Naive thymus-derived CD4-positive, alpha-beta T cell (primary cell): ENCODE measurements at regions not wholly inside any gene's neighbourhood (a gene's known extent, or its start where the extent isn't known, plus 50 kb on each side); places are given as distances from the start of the nearest gene placed in this dataset.
A peak's percentile ranks its signal among the peaks of the same experiment; 100 is the strongest.

ENCODE experiments used
- ATAC-seq: fragments of 150-1000 bp; cut with Tn5 transposase; 2 replicates; pipeline ENCODE4 v1.10.0; 2021; ENCODE audit warnings: mild to moderate bottlenecking, moderate library complexity
- CTCF ChIA-PET: fragments of 350-600 bp; sonication (Branson Sonifier 250); formaldehyde crosslinking; loops from one replicate; lab custom pipeline; 2021; ENCODE audit warnings: antibody characterized with exemption; lab: Charles Lee
- POLR2A ChIA-PET: fragments of 350-600 bp; sonication (Branson Sonifier 250); formaldehyde crosslinking; loops from one replicate; lab custom pipeline; 2021; ENCODE audit warnings: antibody characterized with exemption, inconsistent platforms; lab: Charles Lee
- DNase-seq, 9 donors: peaks; one replicate each; pipeline versions ENCODE4 v3.0.0 to v3.0.0-alpha.2; 2020 to 2022; ENCODE audit warnings: mixed read lengths in 1 of 9
- H3K27ac ChIP-seq: one replicate; pipeline ENCODE4 v1.7.0; 2013; ENCODE audit warnings: mild to moderate bottlenecking, low read depth, low read length, moderate library complexity
- H3K27me3 ChIP-seq, 2 donors: one replicate each; pipeline ENCODE4 v1.7.0; 2013; ENCODE audit warnings: low read length in 2 of 2, mild to moderate bottlenecking in 2 of 2, moderate library complexity in 2 of 2; ENCODE audit not compliant: control insufficient read depth in 2 of 2, insufficient read depth in 2 of 2
- H3K36me3 ChIP-seq, 3 experiments: 1 replicate in 2 of 3; 2 replicates in 1 of 3; pipeline ENCODE4 v1.7.0; 2013; ENCODE audit warnings: low read length in 3 of 3, mild to moderate bottlenecking in 3 of 3, moderate library complexity in 1 of 3; ENCODE audit not compliant: insufficient read depth in 3 of 3, control insufficient read depth in 2 of 3
- H3K4me1 ChIP-seq, 2 donors: one replicate each; pipeline ENCODE4 v1.7.0; 2013; ENCODE audit warnings: low read length in 2 of 2, mild to moderate bottlenecking in 2 of 2, moderate library complexity in 1 of 2; ENCODE audit not compliant: control insufficient read depth in 2 of 2, insufficient read depth in 2 of 2
- H3K4me3 ChIP-seq: 2 replicates; pipeline ENCODE4 v1.7.0; 2013; ENCODE audit warnings: mild to moderate bottlenecking, low read length
- H3K9me3 ChIP-seq, 3 experiments: 1 replicate in 2 of 3; 2 replicates in 1 of 3; pipeline ENCODE4 v1.7.0; 2013; ENCODE audit warnings: low read length in 3 of 3; ENCODE audit not compliant: control insufficient read depth in 2 of 3
- H3K27ac Mint-ChIP-seq, 9 donors: one replicate each; pipeline ENCODE4 v1.8.0; 2020 to 2022; ENCODE audit warnings: mixed read lengths in 9 of 9, mild to moderate bottlenecking in 8 of 9, moderate library complexity in 5 of 9, inconsistent platforms in 2 of 9
- H3K27me3 Mint-ChIP-seq, 5 donors: one replicate each; pipeline ENCODE4 v1.8.0; 2021 to 2022; ENCODE audit warnings: mixed read lengths in 5 of 5, mild to moderate bottlenecking in 1 of 5
- H3K36me3 Mint-ChIP-seq, 5 donors: one replicate each; pipeline ENCODE4 v1.8.0; 2020 to 2022; ENCODE audit warnings: mixed read lengths in 5 of 5, mild to moderate bottlenecking in 3 of 5, inconsistent platforms in 1 of 5
- H3K4me1 Mint-ChIP-seq, 7 donors: one replicate each; pipeline ENCODE4 v1.8.0; 2020 to 2022; ENCODE audit warnings: mixed read lengths in 7 of 7, mild to moderate bottlenecking in 3 of 7, inconsistent platforms in 1 of 7
- H3K4me3 Mint-ChIP-seq, 10 donors: one replicate each; pipeline ENCODE4 v1.8.0; 2020 to 2022; ENCODE audit warnings: mild to moderate bottlenecking in 10 of 10, mixed read lengths in 10 of 10, moderate library complexity in 6 of 10, inconsistent platforms in 2 of 10
- H3K9me3 Mint-ChIP-seq, 11 donors: one replicate each; pipeline ENCODE4 v1.8.0; 2020 to 2022; ENCODE audit warnings: mixed read lengths in 11 of 11, mild to moderate bottlenecking in 4 of 11, inconsistent platforms in 1 of 11, moderate library complexity in 1 of 11
- intact Hi-C, 2 donors: fragments of 100-400 bp; cut with micrococcal nuclease; formaldehyde crosslinking; loops; one replicate each; pipeline ENCODE4 v1.15.1; 2023

DNA sequence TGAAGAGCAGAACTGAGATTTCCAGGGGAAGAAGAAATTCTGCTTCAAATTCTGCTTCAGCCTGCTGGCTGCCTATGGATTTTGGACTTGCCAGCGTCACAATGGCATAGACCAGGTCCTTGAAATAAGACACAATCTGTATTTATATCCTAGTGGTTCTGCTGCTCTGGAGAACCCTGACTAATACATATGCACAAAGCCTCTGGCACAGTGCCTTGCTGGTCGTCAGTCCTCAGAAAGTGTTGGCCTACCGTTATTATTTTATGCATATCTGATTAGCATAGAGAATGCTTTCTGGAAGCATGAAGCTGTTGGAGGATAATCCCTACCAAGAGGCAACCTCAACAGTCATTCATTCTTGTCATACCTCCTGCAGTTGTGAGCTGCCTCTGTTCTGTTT is 213.7 kb downstream of the B3GLCT start:
- Mint-ChIP-seq H3K27me3 (peaks cover 0 to 26% (median 16%) of the 10 kb centered on the region in 5 donors), H3K36me3 (no peaks in the 10 kb centered on the region), H3K4me3 (no peak overlapping the region), H3K4me1 (no peaks in the 10 kb centered on the region), H3K9me3 (peaks cover 0 to 3% (median 0%) of the 10 kb centered on the region in 11 donors), H3K27ac (no peak overlapping the region)
- H3K9me3 ChIP-seq = no peaks in the 10 kb centered on the region
- H3K27ac ChIP-seq = no peak overlapping the region
- no peak for DNase-seq
- H3K27me3 ChIP-seq = no peaks in the 10 kb centered on the region
- H3K4me1 ChIP-seq = no peaks in the 10 kb centered on the region
- POLR2A ChIA-PET = no interaction called here
- CTCF ChIA-PET = interaction anchor here (1.0 kb wide), 1 partner anchor 9 kb away, joined by 3 read pairs; no protein-coding TSS in a partner anchor
- no peak for ATAC-seq
- no peak overlapping the region for H3K4me3 ChIP-seq
- no peaks in the 10 kb centered on the region for H3K36me3 ChIP-seq
- intact Hi-C loops = no loop called here

DNA sequence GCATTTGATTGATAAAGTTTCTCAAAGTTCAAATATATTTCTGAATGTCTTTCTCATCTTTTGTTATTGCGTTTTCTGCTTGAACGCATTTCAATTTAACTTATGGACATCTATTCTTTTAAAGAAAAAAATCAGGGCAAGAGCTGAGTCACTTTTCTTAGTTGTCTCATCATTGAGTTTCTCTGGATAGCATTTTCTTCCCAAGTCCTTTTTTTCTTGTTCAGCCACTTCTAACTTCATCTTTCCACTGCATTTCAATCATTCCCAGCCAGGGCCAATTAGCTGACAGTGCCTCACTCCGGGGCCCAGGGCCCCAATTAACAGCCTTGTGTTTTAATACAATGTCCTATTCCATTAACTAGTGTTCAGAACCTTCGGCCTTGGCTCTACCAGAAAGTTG is 216.3 kb downstream of the B3GLCT start:
- ChIA-PET CTCF (no interaction called here), POLR2A (no interaction called here)
- Mint-ChIP-seq H3K4me1 (no peaks in the 10 kb centered on the region), H3K36me3 (no peaks in the 10 kb centered on the region), H3K9me3 (peaks cover 0 to 3% (median 0%) of the 10 kb centered on the region in 11 donors), H3K4me3 (no peak overlapping the region), H3K27ac (no peak overlapping the region), H3K27me3 (peaks cover 0 to 32% (median 21%) of the 10 kb centered on the region in 5 donors)
- Histone ChIP-seq H3K36me3 (no peaks in the 10 kb centered on the region), H3K27me3 (no peaks in the 10 kb centered on the region), H3K4me3 (no peak overlapping the region), H3K9me3 (no peaks in the 10 kb centered on the region), H3K27ac (no peak overlapping the region), H3K4me1 (no peaks in the 10 kb centered on the region)
- intact Hi-C loops = no loop called here
- ATAC-seq (no peak), DNase-seq (no peak)

DNA sequence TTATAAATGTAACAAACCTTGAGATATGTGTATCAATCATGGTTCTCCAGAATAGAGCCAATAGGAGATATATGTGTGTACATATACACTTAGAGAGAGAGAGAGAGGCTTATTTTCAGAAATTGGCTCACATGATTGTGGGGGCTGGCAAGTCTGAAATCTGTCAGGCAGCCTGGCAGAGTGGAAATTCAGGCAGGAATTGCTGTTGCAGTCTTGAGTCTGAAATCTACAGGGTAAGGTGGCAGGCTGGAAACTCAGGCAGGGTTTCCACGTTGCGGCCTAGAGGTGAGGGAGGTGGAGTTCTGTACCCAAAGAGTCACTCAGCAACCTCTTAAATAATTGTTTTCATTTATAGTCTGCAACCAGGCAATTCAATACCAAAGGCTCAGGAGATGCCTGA is 218.4 kb downstream of the B3GLCT start:
- H3K27ac Mint-ChIP-seq = no peak overlapping the region
- ATAC-seq (no peak), DNase-seq (no peak)
- intact Hi-C loops = no loop called here
- peaks cover 0 to 35% (median 26%) of the 10 kb centered on the region in 5 donors for H3K27me3 Mint-ChIP-seq
- no peaks in the 10 kb centered on the region for H3K27me3 ChIP-seq
- ChIA-PET CTCF (no interaction called here), POLR2A (no interaction called here)
- H3K9me3 ChIP-seq = no peaks in the 10 kb centered on the region
- H3K4me3 Mint-ChIP-seq = no peak overlapping the region
- no peaks in the 10 kb centered on the region for H3K4me1 Mint-ChIP-seq
- no peak overlapping the region for H3K4me3 ChIP-seq
- H3K36me3 Mint-ChIP-seq = no peaks in the 10 kb centered on the region
- no peaks in the 10 kb centered on the region for H3K4me1 ChIP-seq
- peaks cover 0 to 3% (median 0%) of the 10 kb centered on the region in 11 donors for H3K9me3 Mint-ChIP-seq
- no peaks in the 10 kb centered on the region for H3K36me3 ChIP-seq
- H3K27ac ChIP-seq = no peak overlapping the region

DNA sequence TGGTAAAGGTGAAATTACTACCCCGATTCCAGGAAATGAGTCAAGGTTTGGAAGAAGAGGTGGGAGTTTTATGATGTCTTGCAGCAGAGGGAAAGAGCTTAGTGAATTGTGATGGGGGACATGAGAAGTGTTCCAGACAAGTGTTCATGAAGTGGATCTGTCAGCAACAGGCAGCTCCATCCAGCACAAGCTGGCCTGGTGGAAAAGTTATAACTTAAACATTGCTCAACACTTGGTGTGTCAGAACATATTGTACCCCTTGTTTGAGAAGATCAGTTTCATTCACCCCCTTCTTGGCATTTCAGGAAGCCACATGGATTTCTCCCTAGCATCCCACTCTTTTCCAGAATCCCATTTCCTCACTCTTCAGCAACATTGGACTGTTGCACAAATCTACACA is 222.0 kb downstream of the B3GLCT start:
- POLR2A ChIA-PET = no interaction called here
- peaks cover 0 to 5% (median 0%) of the 10 kb centered on the region in 7 donors for H3K4me1 Mint-ChIP-seq
- Histone ChIP-seq H3K27ac (no peak overlapping the region), H3K4me1 (no peaks in the 10 kb centered on the region), H3K4me3 (no peak overlapping the region), H3K36me3 (no peaks in the 10 kb centered on the region), H3K9me3 (no peaks in the 10 kb centered on the region), H3K27me3 (no peaks in the 10 kb centered on the region)
- DNase-seq (no peak), ATAC-seq (no peak)
- H3K36me3 Mint-ChIP-seq = no peaks in the 10 kb centered on the region
- no peaks in the 10 kb centered on the region for H3K9me3 Mint-ChIP-seq
- H3K4me3 Mint-ChIP-seq = no peak overlapping the region
- intact Hi-C loops = loop anchor here (10.0 kb wide), 1 partner anchor 447 kb away; no protein-coding TSS in a partner anchor
- CTCF ChIA-PET = no interaction called here
- H3K27ac Mint-ChIP-seq = no peak overlapping the region
- peaks cover 0 to 23% (median 16%) of the 10 kb centered on the region in 5 donors for H3K27me3 Mint-ChIP-seq

DNA sequence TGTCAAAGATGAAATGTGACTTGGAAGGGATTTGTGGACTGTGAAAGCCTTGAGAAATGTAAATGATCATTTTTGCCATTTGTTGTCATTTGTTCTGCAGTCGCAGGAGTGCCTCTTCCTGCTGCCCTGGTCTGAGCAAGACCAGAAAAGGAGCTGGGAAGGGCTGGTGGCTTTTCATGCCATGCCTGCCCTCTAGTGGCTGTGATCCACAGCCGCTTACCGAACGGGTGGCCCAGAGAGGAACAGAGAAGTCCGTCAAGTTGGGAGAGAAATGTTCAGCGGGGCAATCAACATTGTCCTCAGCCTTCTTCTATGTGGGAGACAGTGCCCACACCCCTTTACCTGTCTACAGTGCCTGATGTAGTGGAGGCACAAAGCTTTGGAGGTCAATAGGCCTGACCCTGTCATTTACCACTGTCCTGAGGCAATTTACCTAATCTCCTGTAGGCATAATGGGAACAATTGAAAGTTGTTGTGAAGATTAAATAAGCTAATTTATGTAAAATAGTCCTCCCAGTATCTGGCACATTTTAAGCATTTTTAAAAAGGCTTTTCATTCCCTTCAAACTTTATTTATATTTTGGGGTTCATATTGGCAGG is 224.5 kb downstream of the B3GLCT start:
- H3K27me3 ChIP-seq = no peaks in the 10 kb centered on the region
- no peaks in the 10 kb centered on the region for H3K9me3 ChIP-seq
- peak; percentile 2 to 52 (median 17) for DNase-seq
- Mint-ChIP-seq H3K4me1 (peaks cover 0 to 5% (median 0%) of the 10 kb centered on the region in 7 donors), H3K36me3 (no peaks in the 10 kb centered on the region), H3K27ac (no peak overlapping the region), H3K9me3 (no peaks in the 10 kb centered on the region), H3K4me3 (no peak overlapping the region), H3K27me3 (peaks cover 0 to 13% (median 10%) of the 10 kb centered on the region in 5 donors)
- no peak overlapping the region for H3K4me3 ChIP-seq
- ChIA-PET CTCF (interaction anchor here (0.7 kb wide), 1 partner anchor 222 kb away, joined by 3 read pairs; no protein-coding TSS in a partner anchor), POLR2A (no interaction called here)
- H3K36me3 ChIP-seq = no peaks in the 10 kb centered on the region
- intact Hi-C loops = loop anchor here (1.0 to 10.0 kb wide), 3 partner anchors 188 to 449 kb away; partner anchors contain the start of gene B3GLCT (in 2 of the 2)
- H3K4me1 ChIP-seq = no peaks in the 10 kb centered on the region
- peak; percentile 87 for ATAC-seq
- no peak overlapping the region for H3K27ac ChIP-seq

DNA sequence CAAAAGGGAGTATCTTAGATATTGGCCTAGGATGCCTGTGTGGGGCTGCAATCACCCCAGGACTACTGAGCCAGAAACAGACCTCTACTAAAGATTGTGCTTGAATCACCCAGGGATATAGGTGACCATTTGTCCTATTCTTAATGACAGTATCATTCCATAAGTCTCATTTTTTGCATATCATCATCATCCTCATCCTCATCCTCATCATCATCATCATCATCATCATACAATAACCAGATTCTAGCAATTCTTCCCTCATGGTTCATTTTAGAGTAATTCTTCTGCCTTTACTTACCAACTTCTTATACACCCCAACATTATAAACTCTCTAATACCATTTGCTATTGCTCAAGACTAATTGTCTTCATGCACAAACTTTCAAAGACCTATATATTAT is 226.6 kb downstream of the B3GLCT start:
- Histone ChIP-seq H3K9me3 (no peaks in the 10 kb centered on the region), H3K27me3 (no peaks in the 10 kb centered on the region), H3K4me1 (no peaks in the 10 kb centered on the region), H3K36me3 (no peaks in the 10 kb centered on the region), H3K27ac (no peak overlapping the region), H3K4me3 (no peak overlapping the region)
- no peak for ATAC-seq
- peaks cover 3 to 12% (median 5%) of the 10 kb centered on the region in 5 donors for H3K27me3 Mint-ChIP-seq
- no peak overlapping the region for H3K27ac Mint-ChIP-seq
- H3K9me3 Mint-ChIP-seq = no peaks in the 10 kb centered on the region
- DNase-seq = no peak
- ChIA-PET CTCF (interaction anchor here (1.1 kb wide), 1 partner anchor 9 kb away, joined by 4 read pairs; no protein-coding TSS in a partner anchor), POLR2A (no interaction called here)
- no peaks in the 10 kb centered on the region for H3K36me3 Mint-ChIP-seq
- peaks cover 0 to 5% (median 0%) of the 10 kb centered on the region in 7 donors for H3K4me1 Mint-ChIP-seq
- H3K4me3 Mint-ChIP-seq = no peak overlapping the region
- intact Hi-C loops = loop anchor here (10.0 kb wide), 1 partner anchor 452 kb away; no protein-coding TSS in a partner anchor
